G401 (cell line): ENCODE measurements at regions not wholly inside any gene's neighbourhood (a gene's known extent, or its start where the extent isn't known, plus 50 kb on each side); places are given as distances from the start of the nearest gene placed in this dataset.

Experiments
- DNase-seq: peaks from one replicate; pipeline ENCODE4 v3.0.0-alpha.2; 2015; ENCODE audit warnings: low spot score
- in situ Hi-C: cut with HindIII; loops from 2 replicates; pipeline ENCODE4 v1.10.0; 2016; ENCODE audit warnings: low sequenced_read_pairs, mixed read lengths

DNA sequence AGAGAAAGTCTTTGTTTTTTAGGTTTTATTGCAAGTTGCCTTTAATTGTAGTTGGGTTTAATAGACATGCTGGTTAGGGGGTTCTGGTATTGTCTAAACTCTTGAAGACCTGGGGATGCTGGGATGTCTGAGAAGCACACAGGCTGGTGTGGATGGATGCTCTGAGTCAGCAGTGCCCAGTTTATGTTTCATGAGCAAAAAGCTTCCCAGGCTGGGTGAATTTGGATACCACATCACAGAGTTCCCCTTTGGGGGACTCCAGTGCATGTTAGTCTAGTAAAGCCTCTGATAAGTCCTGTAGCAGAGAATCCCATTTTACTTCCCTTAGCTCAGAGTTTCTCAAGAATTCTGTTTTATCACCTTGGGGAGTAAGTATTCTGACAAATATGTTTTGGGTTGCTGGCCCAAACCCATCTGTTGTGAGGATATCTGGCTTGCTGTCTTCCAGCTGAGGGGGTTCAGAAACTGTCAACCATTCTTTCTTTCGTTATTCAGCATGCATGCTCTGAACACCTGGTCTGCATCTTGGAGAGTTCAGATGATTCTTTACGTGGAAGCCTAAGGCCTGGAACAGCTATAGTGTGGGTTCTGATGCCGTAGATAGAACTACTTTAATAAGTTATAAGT, 509.1 kb downstream of the VRK1 start:
- in situ Hi-C loops: no loop called here
- DNase-seq: no peak

GRCh38 chr14:97306760-97307246, 509.6 kb downstream of the VRK1 start:
- DNase-seq: no peak
- in situ Hi-C loops: no loop called here

DNA sequence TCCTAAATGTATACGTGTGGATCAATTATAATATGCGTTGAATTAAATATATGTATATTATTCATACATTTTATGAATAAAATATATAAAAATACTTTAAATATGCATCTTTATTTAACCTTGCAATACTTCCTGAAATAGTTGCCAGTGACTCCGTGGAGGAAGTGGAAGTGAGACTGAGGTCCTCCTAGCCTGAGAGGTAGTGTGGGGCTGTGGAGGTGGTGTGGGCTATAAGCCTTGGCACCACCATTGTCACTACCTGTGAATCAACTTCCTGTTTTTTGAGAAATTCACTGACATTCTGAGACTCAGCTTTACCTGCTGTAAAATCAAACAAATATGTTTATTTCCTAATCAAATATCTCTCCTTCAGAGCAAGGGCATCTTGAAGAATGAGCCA, 514.2 kb downstream of the VRK1 start:
- in situ Hi-C loops: no loop called here
- DNase-seq: no peak

GRCh38 chr14:97312910-97313309, 515.7 kb downstream of the VRK1 start:
- in situ Hi-C loops: no loop called here
- DNase-seq: no peak

- DNase-seq: no peak
- in situ Hi-C loops: no loop called here
Measured at GRCh38 chr14:97315790-97316189, 518.6 kb downstream of the VRK1 start.

DNA sequence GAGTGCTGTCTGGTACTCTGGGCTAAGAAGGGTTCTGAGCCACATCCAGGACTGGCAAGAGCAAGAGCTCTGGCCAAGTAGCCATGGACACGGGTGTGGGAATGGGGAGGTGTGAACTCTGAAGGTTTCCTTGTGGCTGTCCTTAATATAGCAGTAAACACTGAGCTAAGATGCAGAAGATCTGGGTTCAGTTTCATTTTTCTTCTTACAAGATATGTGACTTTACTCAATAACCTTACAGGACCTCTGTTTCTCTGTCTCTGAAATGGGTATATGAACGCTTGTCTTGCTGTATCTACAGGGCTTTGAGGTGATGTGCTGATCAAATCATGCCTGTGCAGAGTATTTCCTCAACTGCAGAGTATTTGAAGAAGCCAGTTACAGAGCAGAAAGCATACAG, 521.2 kb downstream of the VRK1 start:
- DNase-seq: no peak
- in situ Hi-C loops: no loop called here

DNA sequence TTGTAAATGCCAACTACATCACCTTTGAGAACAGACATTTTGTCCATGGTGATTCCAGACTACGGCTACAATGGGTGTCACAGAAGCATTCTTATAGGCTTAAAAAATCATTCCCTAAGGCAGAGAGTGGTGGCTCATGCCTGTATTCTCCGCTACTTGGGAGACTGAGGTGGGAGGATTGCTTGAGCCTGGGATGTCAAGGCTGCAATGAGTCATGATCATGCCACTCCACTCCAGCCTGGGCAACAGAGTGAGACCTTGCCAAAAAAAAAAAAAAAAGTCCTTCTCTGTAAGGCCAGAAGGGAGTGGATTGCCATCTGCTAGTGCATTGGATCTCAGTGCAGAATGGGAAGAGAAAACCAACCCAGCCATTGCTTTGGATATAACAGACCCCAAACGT, 522.5 kb downstream of the VRK1 start:
- peak; percentile 2 for DNase-seq
- in situ Hi-C loops: no loop called here

GRCh38 chr14:97328743-97329142, 531.6 kb downstream of the VRK1 start:
- DNase-seq: no peak
- in situ Hi-C loops: no loop called here

DNA sequence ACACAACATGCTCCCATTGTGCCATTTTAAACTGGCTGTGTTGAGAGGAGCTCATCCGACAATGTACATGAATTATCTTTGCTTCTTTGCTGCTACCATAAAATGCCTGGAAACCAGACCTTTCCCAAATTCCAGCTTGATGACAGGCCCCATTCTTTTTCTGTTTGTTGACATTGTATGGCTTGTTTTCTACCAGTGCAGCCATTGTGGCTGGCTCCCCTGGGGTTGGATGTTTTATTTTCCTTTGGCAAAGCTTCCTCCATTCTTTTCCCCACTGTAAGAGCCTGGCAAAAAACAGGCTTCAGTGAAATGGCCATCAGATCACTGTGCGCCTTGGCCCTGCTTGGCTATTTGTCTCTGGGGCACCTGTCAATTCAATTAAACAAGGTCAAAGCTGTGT, 532.5 kb downstream of the VRK1 start:
- in situ Hi-C loops: no loop called here
- DNase-seq: no peak

GRCh38 chr14:97331058-97331457, 533.9 kb downstream of the VRK1 start:
- in situ Hi-C loops: no loop called here

GRCh38 chr14:97331526-97331925, 534.3 kb downstream of the VRK1 start:
- DNase-seq: no peak
- in situ Hi-C loops: no loop called here

More at GRCh38 chr14:97331058-97331457, 533.9 kb downstream of the VRK1 start:
- no peak for DNase-seq

DNA sequence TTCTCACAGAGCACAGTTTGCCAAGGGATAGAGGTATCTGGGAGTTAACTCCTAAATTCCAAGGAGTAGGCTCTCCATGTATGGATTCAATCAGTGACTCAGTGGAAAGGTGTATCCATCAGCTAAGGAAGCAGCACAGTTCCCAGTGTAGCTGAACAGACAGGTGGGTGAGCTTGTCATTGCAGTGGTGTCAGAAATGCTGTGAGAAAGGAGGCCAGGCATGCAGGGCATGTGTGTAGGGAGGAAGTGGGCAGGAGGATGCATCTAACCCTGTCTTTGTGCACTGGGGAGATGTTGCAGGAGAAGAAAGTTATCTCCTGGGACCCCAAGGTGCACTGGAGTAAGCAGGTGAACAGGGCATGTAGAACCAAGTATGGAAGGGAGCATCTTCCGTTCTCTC, 539.0 kb downstream of the VRK1 start:
- in situ Hi-C loops: no loop called here

DNA sequence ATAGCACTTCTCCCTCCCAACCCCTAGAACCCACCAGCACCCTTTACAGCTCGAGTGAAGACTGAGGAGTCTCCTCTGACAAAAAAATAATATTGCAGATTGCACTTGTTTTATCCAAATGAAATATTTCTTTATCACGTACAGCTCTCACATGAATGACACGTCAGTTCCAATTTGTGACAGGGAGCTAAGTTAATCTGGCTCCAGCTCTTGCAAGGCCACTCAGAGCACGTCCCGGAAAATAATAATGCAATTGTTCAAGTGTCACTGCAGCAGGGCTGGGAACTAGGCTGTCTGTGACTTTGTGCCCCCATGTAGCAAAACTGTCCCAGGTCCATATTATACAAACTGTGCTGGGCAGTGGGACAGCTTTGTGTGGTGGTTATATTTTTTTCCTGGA, 539.6 kb downstream of the VRK1 start:
- in situ Hi-C loops: no loop called here
- DNase-seq: no peak

More for the DNA sequence above, 539.0 kb downstream of the VRK1 start:
- no peak for DNase-seq

- DNase-seq: no peak
- in situ Hi-C loops: no loop called here
Measured at GRCh38 chr14:97337267-97337666, 540.1 kb downstream of the VRK1 start.

GRCh38 chr14:97337670-97338069, 540.5 kb downstream of the VRK1 start:
- in situ Hi-C loops: no loop called here
- DNase-seq: no peak

DNA sequence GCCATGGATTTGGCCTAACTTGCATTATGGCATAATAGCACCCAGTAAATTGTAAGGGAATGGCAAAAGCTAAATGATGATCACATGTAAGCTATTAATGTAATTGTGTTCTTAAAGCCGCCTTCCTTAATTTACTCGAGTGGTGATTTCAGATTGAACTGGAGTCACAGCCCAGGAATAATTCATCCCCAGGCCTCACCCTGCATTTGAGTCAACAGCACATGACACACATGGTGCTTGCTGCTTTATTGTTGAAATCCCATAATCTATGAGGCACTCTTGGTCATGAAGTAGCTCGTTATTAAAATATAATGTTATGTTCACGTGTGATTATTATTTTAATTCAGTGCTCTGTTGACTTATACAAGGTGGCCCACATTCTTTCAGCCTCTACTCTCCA, 547.5 kb downstream of the VRK1 start:
- in situ Hi-C loops: no loop called here
- DNase-seq: no peak

DNA sequence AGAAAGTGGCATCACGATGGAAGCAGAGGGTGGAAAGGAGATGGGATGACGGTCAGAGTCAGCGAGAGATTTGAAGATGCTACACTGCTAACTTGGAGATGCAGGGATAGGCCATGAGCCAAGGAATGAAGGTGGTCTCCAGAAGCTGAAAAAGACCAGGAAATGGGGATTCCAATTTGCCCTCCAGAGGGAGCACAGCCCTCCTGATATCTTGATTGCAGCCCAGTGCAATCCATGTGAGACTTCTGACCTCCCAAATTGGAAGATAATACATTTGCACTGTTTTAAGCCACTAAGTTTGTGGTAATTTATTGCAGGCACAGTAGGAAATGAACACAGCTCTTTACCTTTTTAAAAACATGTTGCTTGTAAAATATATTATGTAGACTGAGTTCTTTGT, 549.5 kb downstream of the VRK1 start:
- DNase-seq: no peak
- in situ Hi-C loops: no loop called here

DNA sequence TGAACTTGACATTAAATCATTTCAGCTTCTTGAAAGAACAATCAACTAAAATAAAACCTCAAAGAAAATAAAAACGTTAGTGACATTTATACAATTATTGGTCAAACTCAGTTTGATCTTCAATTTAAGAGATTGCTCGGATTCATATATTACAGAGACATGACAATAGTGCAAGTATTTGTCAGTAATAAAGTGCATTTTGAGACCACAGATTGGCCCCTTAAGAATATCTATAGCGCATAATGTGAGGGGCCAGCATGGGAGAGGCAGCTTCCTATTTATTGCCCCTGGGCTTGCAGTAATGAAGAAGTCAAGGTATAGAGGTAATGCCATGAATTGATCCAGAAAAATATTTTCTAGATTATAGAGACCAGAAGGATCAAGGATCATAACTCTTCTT, 552.3 kb downstream of the VRK1 start:
- DNase-seq: no peak
- in situ Hi-C loops: no loop called here

GRCh38 chr14:97349946-97350345, 552.8 kb downstream of the VRK1 start:
- in situ Hi-C loops: no loop called here
- no peak for DNase-seq

GRCh38 chr14:97350415-97350814, 553.2 kb downstream of the VRK1 start:
- in situ Hi-C loops: no loop called here
- no peak for DNase-seq

DNA sequence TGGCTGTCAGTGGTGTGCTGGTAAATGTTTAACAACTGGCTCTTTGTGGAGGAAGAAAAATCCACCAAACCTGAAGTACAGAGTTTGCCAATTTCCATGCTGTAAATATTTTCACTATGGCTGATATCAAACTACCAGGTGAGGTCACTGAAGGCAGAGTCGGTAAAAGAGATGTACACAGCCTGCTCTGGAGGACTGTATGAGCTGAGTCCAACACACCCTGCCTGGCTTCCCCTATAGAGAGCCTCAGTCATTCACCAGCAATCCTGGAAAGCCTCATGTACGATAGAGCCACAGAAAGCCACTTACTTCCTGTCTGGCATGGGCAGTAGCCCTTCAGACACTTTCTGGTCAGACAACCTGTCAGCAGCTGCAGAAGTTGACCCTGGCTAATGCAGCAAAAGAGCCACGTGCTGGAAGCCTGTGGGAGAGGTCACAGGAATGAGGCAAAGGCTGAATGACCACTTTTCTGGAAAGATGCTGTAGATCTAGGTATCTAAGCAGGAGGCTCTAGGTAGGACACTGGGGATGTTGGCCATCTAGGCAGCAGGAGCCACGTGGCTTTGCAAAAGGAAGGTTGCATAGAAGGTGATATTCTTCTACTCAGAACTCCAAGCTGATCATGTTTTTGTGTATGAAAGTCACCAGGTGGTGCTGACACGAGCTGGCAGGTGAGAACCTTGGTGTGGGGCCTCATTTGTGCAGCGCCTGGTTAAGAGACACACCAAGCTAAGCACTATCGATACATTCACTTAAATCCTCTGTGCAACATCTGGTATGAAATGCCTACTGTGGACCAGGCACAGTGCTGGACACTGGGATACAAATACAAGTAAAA, 553.9 kb downstream of the VRK1 start:
- DNase-seq: no peak
- in situ Hi-C loops: no loop called here
